Astrocyte (in vitro differentiated cells and primary cell): ENCODE measurements at regions not wholly inside any gene's neighbourhood (a gene's known extent, or its start where the extent isn't known, plus 50 kb on each side); places are given as distances from the start of the nearest gene placed in this dataset.

Source experiments
- DNase-seq: peaks from one replicate; pipeline ENCODE4 v3.0.0-alpha.2; 2010; ENCODE audit warnings: low read depth
- FAIRE-seq: peaks from 2 replicates; lab custom pipeline; 2011; peaks lifted over from hg19 to GRCh38; lab: Jason Lieb, UNC
- H2AFZ ChIP-seq: 2 replicates; pipeline ENCODE4 v1.6.0; 2012; ENCODE audit warnings: low read depth, low read length, inconsistent platforms
- H3K27ac ChIP-seq: 2 replicates; pipeline ENCODE4 v1.5.1; 2011; ENCODE audit warnings: low read depth, low read length, inconsistent platforms
- H3K27me3 ChIP-seq: 2 replicates; pipeline ENCODE4 v1.6.0; 2011; ENCODE audit warnings: low read length, inconsistent platforms; ENCODE audit not compliant: insufficient read depth
- H3K36me3 ChIP-seq: 2 replicates; pipeline ENCODE4 v1.5.1; 2011; ENCODE audit warnings: low read length, inconsistent platforms; ENCODE audit not compliant: insufficient read depth
- H3K4me1 ChIP-seq: 2 replicates; pipeline ENCODE4 v1.5.1; 2011; ENCODE audit warnings: low read length, inconsistent platforms; ENCODE audit not compliant: insufficient read depth
- H3K4me2 ChIP-seq: 2 replicates; pipeline ENCODE4 v1.6.0; 2012; ENCODE audit warnings: low read length, inconsistent platforms
- H3K4me3 ChIP-seq: 2 replicates; pipeline ENCODE4 v1.5.1; 2011; ENCODE audit warnings: low read depth, mild to moderate bottlenecking, low read length, inconsistent platforms; ENCODE audit not compliant: insufficient read depth
- H3K79me2 ChIP-seq: 2 replicates; pipeline ENCODE4 v1.6.0; 2012; ENCODE audit warnings: mild to moderate bottlenecking, low read length, inconsistent platforms; ENCODE audit not compliant: insufficient read depth
- H3K9ac ChIP-seq: 2 replicates; pipeline ENCODE4 v1.6.0; 2012; ENCODE audit warnings: mild to moderate bottlenecking, low read length, inconsistent platforms
- H3K9me3 ChIP-seq: 2 replicates; pipeline ENCODE4 v1.5.1; 2012; ENCODE audit warnings: low read depth, mild to moderate bottlenecking, low read length, inconsistent platforms; ENCODE audit not compliant: insufficient read depth
- H4K20me1 ChIP-seq: 2 replicates; pipeline ENCODE4 v1.6.0; 2012; ENCODE audit warnings: low read length, inconsistent platforms; ENCODE audit not compliant: insufficient read depth
- H3K27ac Mint-ChIP-seq: one replicate; pipeline ENCODE4 v1.8.0; 2021; ENCODE audit warnings: mild to moderate bottlenecking, mixed read lengths; ENCODE audit not compliant: unreplicated experiment
- H3K27me3 Mint-ChIP-seq: one replicate; pipeline ENCODE4 v1.8.0; 2021; ENCODE audit warnings: low read depth, mixed read lengths; ENCODE audit not compliant: unreplicated experiment
- H3K36me3 Mint-ChIP-seq: one replicate; pipeline ENCODE4 v1.8.0; 2021; ENCODE audit warnings: low read depth, mixed read lengths; ENCODE audit not compliant: unreplicated experiment
- H3K4me1 Mint-ChIP-seq: one replicate; pipeline ENCODE4 v1.8.0; 2021; ENCODE audit warnings: low read depth, mixed read lengths; ENCODE audit not compliant: unreplicated experiment
- H3K4me3 Mint-ChIP-seq: one replicate; pipeline ENCODE4 v1.8.0; 2021; ENCODE audit warnings: mild to moderate bottlenecking, moderate library complexity, mixed read lengths; ENCODE audit not compliant: unreplicated experiment
- H3K9me3 Mint-ChIP-seq: one replicate; pipeline ENCODE4 v1.8.0; 2021; ENCODE audit warnings: mild to moderate bottlenecking, mixed read lengths; ENCODE audit not compliant: unreplicated experiment
- EZH2 ChIP-seq: IDR thresholded peaks from 2 replicates; pipeline ENCODE4 v1.6.1; 2012; ENCODE audit warnings: mild to moderate bottlenecking, low read length, inconsistent platforms; ENCODE audit not compliant: insufficient read depth
- TF ChIP-seq, protein P1 (sequence below): IDR thresholded peaks from 2 replicates; pipeline ENCODE4 v1.5.1; 2011; ENCODE audit warnings: low read depth, mild to moderate bottlenecking, inconsistent platforms, low read length, moderate library complexity; ENCODE audit not compliant: insufficient read depth

DNA sequence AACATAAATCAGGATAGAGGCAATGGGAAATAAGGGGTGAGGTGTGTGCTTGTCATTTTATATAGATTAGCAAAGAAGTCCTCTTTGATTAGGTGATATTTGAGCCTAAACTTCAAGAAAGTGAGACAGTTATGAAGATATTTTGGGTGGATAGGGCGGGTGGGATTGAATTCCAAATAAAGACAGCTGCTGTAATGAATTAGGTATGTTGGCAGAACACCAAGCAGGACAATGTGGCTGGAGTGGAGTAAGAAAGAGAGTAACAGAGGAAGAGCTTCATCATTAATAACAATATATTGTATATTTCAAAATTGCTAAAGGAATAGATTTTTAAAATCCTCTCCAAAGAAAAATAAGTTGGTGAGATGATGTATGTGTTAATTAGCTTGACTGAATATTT, 91.0 kb upstream of the CENPE start:
- no peak for FAIRE-seq
- Mint-ChIP-seq H3K4me3 (no peak overlapping the region), H3K9me3 (peaks cover 2% of the 10 kb centered on the region)

DNA sequence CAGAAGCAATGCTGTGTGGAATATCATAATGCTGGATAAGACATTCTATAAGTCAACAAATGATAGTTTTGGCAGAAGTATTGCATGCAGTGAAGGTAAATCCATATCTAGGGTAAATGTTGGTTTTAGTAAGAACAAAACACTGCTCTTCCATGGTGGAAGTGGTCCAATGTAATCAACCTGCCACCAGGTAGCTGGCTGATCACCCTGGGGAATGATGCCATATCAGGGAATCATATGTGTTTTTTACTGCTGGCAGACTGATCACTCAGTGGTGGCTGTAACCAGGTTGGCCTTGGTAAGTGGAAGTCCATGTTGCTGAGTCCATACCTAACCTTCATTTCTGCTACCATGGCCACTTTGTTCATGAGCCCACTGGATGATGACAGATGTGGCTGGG, 74.0 kb upstream of the CENPE start:
- no peaks in the 10 kb centered on the region for H3K4me1 Mint-ChIP-seq
- Histone ChIP-seq H3K9me3 (no peaks in the 10 kb centered on the region), H3K36me3 (no peaks in the 10 kb centered on the region), H3K4me3 (no peak overlapping the region), H4K20me1 (no peaks in the 10 kb centered on the region), H3K4me2 (no peak overlapping the region), H3K9ac (no peak overlapping the region), H3K79me2 (no peaks in the 10 kb centered on the region), H3K27me3 (no peaks in the 10 kb centered on the region), H2AFZ (no peak overlapping the region), H3K4me1 (no peaks in the 10 kb centered on the region), H3K27ac (no peak overlapping the region)
- peaks cover 3% of the 10 kb centered on the region for H3K36me3 Mint-ChIP-seq
- no peak overlapping the region for H3K4me3 Mint-ChIP-seq
- H3K27me3 Mint-ChIP-seq, result no peaks in the 10 kb centered on the region
- no peak for DNase-seq
- TF ChIP-seq, protein P1, sequence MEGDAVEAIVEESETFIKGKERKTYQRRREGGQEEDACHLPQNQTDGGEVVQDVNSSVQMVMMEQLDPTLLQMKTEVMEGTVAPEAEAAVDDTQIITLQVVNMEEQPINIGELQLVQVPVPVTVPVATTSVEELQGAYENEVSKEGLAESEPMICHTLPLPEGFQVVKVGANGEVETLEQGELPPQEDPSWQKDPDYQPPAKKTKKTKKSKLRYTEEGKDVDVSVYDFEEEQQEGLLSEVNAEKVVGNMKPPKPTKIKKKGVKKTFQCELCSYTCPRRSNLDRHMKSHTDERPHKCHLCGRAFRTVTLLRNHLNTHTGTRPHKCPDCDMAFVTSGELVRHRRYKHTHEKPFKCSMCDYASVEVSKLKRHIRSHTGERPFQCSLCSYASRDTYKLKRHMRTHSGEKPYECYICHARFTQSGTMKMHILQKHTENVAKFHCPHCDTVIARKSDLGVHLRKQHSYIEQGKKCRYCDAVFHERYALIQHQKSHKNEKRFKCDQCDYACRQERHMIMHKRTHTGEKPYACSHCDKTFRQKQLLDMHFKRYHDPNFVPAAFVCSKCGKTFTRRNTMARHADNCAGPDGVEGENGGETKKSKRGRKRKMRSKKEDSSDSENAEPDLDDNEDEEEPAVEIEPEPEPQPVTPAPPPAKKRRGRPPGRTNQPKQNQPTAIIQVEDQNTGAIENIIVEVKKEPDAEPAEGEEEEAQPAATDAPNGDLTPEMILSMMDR, result no peak
- TF ChIP-seq EZH2, result no peak
- H3K27ac Mint-ChIP-seq, result no peak overlapping the region
- H3K9me3 Mint-ChIP-seq, result no peaks in the 10 kb centered on the region
- FAIRE-seq, result no peak

More for the DNA sequence above, 91.0 kb upstream of the CENPE start:
- H3K27me3 ChIP-seq, result no peaks in the 10 kb centered on the region
- H4K20me1 ChIP-seq, result no peaks in the 10 kb centered on the region
- no peaks in the 10 kb centered on the region for H3K36me3 ChIP-seq
- H3K4me1 ChIP-seq, result no peaks in the 10 kb centered on the region
- Mint-ChIP-seq H3K4me1 (peaks cover 2% of the 10 kb centered on the region), H3K36me3 (no peaks in the 10 kb centered on the region), H3K27me3 (no peaks in the 10 kb centered on the region), H3K27ac (no peak overlapping the region)
- TF ChIP-seq EZH2, result no peak
- TF ChIP-seq, protein P1, result no peak
- H3K4me3 ChIP-seq, result no peak overlapping the region
- H3K79me2 ChIP-seq, result no peaks in the 10 kb centered on the region
- H3K4me2 ChIP-seq, result no peak overlapping the region
- DNase-seq, result no peak
- no peak overlapping the region for H3K9ac ChIP-seq
- no peak overlapping the region for H3K27ac ChIP-seq
- no peaks in the 10 kb centered on the region for H3K9me3 ChIP-seq
- H2AFZ ChIP-seq, result no peak overlapping the region

DNA sequence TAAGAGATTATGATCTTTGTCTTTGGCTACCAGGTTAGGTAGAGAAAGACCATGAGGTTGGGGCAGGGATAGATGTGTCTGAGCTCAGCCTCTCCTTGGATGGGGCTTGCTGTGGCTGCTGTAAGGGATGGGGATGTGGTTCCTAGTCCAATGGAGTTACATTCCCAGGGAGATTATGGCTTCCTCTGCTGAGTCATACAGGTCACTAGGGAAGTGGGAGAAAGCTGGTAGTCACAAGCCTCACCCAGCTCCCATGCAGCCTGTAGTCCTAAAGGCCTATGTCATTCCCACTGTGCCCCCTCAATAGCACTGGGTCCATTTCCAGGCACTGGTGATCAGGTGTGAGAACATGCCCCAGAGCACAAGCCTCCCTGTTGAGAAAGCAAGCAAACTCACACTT, 70.6 kb upstream of the CENPE start:
- DNase-seq (no peak), FAIRE-seq (no peak)
- Mint-ChIP-seq H3K4me1 (no peaks in the 10 kb centered on the region), H3K27ac (no peak overlapping the region), H3K4me3 (no peak overlapping the region), H3K27me3 (no peaks in the 10 kb centered on the region), H3K36me3 (no peaks in the 10 kb centered on the region), H3K9me3 (no peaks in the 10 kb centered on the region)
- Histone ChIP-seq H3K27ac (no peak overlapping the region), H3K4me2 (no peak overlapping the region), H3K4me3 (no peak overlapping the region), H3K79me2 (no peaks in the 10 kb centered on the region), H2AFZ (no peak overlapping the region), H4K20me1 (no peaks in the 10 kb centered on the region), H3K36me3 (no peaks in the 10 kb centered on the region), H3K9ac (no peak overlapping the region), H3K9me3 (no peaks in the 10 kb centered on the region), H3K4me1 (no peaks in the 10 kb centered on the region), H3K27me3 (no peaks in the 10 kb centered on the region)
- no peak for TF ChIP-seq EZH2
- TF ChIP-seq, protein P1, result no peak
